HG02763 (cell line): ENCODE measurements at regions not wholly inside any gene's neighbourhood (a gene's known extent, or its start where the extent isn't known, plus 50 kb on each side); places are given as distances from the start of the nearest gene placed in this dataset.

Experiments used
- ATAC-seq: cut with Tn5 transposase; IDR thresholded peaks from one replicate; pipeline ENCODE4 v1.9.1; 2021; ENCODE audit warnings: mild to moderate bottlenecking, moderate library complexity; ENCODE audit not compliant: unreplicated experiment

DNA sequence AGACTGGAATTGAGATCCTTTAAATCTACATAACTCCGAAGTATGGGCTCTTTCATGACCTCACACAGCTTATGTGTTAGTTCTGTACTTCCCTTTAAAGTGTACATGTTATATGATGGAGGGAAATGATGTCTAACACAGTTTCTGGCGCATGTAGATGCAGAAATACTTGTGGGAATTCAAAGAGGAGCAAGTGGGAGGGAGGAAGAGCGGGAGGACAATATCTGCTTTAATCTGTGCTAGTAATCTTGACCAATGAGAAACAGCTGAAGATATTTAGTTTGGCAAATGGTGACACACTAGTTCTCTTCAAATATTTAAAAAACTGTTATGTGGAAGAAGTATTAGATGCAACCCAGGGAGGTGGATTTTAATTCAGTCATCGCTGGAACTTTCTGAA, 62.9 kb upstream of the PLEKHG1 start:
- ATAC-seq: no peak

- no peak for ATAC-seq
Observed at GRCh38 chr6:150537491-150537890, 62.2 kb upstream of the PLEKHG1 start.

DNA sequence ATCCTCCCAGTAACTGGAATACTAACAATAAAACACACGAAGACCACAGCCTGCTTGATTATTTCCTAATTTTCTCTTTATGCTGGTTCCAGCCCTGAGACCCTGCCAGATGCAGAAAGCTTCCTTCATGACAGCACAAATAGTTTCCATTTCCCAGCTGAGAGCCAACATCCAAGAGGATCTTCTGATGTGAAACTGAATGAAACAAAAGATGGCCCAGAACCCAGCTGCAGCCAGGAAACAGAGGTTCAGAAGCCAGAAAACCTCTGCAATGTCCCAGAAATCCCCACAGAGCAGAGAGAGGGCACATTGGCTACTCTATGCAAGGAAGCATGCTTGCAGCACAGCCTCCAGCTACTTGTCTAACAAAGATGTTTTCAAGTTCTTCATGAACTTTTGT, 61.8 kb upstream of the PLEKHG1 start:
- no peak for ATAC-seq

DNA sequence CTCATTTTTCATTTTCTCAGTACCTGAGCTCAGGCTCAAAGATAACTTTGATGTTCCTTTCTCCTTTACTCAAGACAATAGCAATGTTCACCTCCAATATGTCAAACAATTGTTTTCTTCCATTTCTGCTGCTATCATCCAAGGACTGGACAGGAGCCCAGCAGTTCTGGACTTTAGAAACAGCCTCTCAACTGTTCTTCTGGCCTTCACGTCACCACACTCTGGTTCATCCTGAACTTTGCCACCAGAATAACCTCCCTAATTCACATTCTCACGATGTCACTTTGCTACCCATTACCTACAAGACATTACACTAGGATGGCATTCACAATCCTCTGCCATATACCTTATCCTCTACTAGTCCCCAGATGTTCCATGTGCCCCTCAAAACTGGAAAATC, 60.6 kb upstream of the PLEKHG1 start:
- no peak for ATAC-seq

DNA sequence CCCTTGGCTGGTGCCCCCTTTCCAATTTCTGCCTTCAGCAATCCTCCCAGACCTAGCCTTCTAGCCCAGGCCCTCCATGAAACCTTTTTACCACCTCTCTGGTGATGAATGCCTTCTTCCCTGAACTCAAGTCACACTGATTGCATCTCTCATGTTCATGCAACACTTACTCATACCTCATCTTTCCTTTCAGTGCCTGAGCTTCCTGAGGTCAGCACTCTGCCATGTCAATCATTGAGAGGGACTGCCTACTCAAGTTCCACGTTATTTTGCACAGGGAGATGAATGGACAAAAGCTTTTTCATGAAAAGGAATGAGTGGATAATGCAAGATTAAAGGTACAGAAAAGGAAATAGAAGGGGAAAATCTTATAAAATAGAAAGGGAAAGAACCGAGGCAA, 60.1 kb upstream of the PLEKHG1 start:
- ATAC-seq: no peak

DNA sequence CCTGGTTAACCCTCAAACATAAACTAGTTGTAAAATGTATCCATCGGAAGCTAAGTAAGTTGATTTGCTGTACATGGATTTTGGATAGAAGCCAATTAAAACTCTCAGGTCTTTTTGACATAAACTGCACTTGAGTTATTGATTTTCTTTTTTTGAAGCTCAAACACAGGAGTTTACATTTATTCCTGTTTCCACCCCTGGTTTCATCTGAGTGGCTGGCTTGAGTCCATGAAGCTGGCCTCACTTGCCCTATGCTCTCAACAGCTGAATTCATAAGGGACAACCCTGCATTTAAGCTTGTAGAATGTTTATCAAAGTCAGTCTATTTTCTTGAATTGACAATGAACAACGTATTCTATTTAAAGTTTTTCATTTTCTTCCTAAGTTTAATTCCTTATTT, 58.1 kb upstream of the PLEKHG1 start:
- ATAC-seq: no peak

- no peak for ATAC-seq
Observed at GRCh38 chr6:150543178-150543577, 56.5 kb upstream of the PLEKHG1 start.

- no peak for ATAC-seq
Observed at GRCh38 chr6:150544793-150545192, 54.9 kb upstream of the PLEKHG1 start.

- no peak for ATAC-seq
Observed at GRCh38 chr6:150546457-150546856, 53.2 kb upstream of the PLEKHG1 start.

- ATAC-seq: no peak
Observed at GRCh38 chr6:150547502-150548222, 52.0 kb upstream of the PLEKHG1 start.

GRCh38 chr6:150548330-150548729, 51.4 kb upstream of the PLEKHG1 start:
- ATAC-seq: no peak

- ATAC-seq: no peak
Observed at GRCh38 chr6:150549007-150549406, 50.7 kb upstream of the PLEKHG1 start.

- ATAC-seq: no peak
Observed at GRCh38 chr6:150549674-150550101, 50.0 kb upstream of the PLEKHG1 start.
